ENCODE measurements at regions not wholly inside any gene's neighbourhood (a gene's known extent, or its start where the extent isn't known, plus 50 kb on each side); places are given as distances from the start of the nearest gene placed in this dataset.

DNA sequence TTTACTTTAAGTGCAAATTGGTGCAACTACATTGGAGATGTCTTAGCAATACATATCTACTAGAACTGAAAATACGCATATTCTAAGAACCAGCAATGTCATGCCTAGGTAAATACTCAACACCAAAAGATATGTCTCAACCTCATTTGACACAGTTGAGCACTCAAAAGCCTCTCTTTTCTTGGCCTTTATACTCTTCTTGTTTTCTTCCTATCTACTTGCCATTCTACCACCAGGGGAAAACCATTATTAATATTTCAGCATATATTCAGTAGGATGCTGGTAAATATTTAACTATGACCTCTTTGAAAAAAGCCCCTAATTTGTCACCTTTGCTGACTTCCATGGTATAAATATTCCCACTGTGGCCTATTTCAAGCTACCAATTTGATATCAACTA, 443.8 kb downstream of the LRRC70 start:
- no peaks in the 10 kb centered on the region for H3K4me1 ChIP-seq (ENCODE audit: control insufficient read depth in 1 of 2, insufficient read depth in 2 of 2, low read length in 2 of 2)
- no peak overlapping the region for H2AFZ ChIP-seq (ENCODE audit: insufficient read depth, low read depth, low read length, poor library complexity, severe bottlenecking)
- no CpG with 5 or more reads among the region's 1 CpG for WGBS (ENCODE audit: insufficient coverage)
- no peak overlapping the region for H3K9ac ChIP-seq (ENCODE audit: insufficient read depth, low read length, poor library complexity, severe bottlenecking)
- H3K4me3 ChIP-seq (replicated peaks in 1 of 3; ENCODE audit: low read depth in 2 of 3, low read length in 3 of 3): no peak overlapping the region
- H3K27ac Mint-ChIP-seq: no peak overlapping the region
- H3K79me2 ChIP-seq (ENCODE audit: insufficient read depth, low read length): no peaks in the 10 kb centered on the region
- no peak overlapping the region for H3K27ac ChIP-seq (ENCODE audit: low read depth in 1 of 2, low read length in 2 of 2)
- no peak overlapping the region for H3K4me2 ChIP-seq (replicated peaks; ENCODE audit: extremely low read depth, low read length, poor library complexity, severe bottlenecking)
- H3K9me3 Mint-ChIP-seq: peaks cover 0 to 11% (median 2%) of the 10 kb centered on the region in 7 donors
- H4K20me1 ChIP-seq (ENCODE audit: insufficient read depth, low read length): no peaks in the 10 kb centered on the region
- no peaks in the 10 kb centered on the region for H3K36me3 ChIP-seq (replicated peaks in 1 of 2; ENCODE audit: control insufficient read depth in 1 of 2, insufficient read depth in 2 of 2, low read length in 2 of 2)
- TF ChIP-seq, protein P1, sequence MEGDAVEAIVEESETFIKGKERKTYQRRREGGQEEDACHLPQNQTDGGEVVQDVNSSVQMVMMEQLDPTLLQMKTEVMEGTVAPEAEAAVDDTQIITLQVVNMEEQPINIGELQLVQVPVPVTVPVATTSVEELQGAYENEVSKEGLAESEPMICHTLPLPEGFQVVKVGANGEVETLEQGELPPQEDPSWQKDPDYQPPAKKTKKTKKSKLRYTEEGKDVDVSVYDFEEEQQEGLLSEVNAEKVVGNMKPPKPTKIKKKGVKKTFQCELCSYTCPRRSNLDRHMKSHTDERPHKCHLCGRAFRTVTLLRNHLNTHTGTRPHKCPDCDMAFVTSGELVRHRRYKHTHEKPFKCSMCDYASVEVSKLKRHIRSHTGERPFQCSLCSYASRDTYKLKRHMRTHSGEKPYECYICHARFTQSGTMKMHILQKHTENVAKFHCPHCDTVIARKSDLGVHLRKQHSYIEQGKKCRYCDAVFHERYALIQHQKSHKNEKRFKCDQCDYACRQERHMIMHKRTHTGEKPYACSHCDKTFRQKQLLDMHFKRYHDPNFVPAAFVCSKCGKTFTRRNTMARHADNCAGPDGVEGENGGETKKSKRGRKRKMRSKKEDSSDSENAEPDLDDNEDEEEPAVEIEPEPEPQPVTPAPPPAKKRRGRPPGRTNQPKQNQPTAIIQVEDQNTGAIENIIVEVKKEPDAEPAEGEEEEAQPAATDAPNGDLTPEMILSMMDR (IDR thresholded peaks at IDR 0.05): no peak
- H3K4me1 Mint-ChIP-seq: no peaks in the 10 kb centered on the region
- no peaks in the 10 kb centered on the region for H3K27me3 Mint-ChIP-seq (ENCODE audit: low read depth in 3 of 3)
- DNase-seq: no peak
- H3K36me3 Mint-ChIP-seq: no peaks in the 10 kb centered on the region
- intact Hi-C loops (cut with micrococcal nuclease): no loop called here
- no peak overlapping the region for H3K4me3 Mint-ChIP-seq
- no peaks in the 10 kb centered on the region for H3K27me3 ChIP-seq (ENCODE audit: control insufficient read depth in 2 of 2, insufficient read depth in 2 of 2, low read length in 2 of 2)
- H3K9me3 ChIP-seq (replicated peaks in 1 of 2; ENCODE audit: control insufficient read depth in 1 of 2, insufficient read depth in 1 of 2, low read length in 2 of 2): no peaks in the 10 kb centered on the region

DNA sequence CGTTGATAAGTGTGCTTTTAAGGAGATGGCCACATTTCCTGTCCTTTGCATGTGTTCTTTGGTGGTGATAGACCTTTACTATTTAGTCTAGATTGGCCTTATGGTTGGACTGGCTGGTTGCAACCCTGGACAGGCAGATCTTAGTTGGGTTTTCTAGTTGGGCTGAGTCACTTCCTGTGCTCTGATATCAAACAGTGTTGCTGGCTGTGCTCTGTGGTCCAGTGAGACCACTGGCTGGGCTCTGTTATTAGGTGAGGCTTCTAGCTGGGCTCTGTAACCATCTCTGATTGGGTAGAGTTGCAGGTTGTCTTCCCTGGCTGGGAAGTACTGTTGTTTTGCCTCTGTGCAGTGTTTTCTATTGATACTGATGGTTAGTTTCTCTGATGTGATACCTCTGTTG, 432.5 kb downstream of the LRRC70 start:
- WGBS (ENCODE audit: insufficient coverage): 71% methylated on average over 1 of the region's 1 CpG
- H3K9me3 ChIP-seq (replicated peaks in 1 of 2; ENCODE audit: control insufficient read depth in 1 of 2, insufficient read depth in 1 of 2, low read length in 2 of 2): peaks cover 28 to 41% of the 10 kb centered on the region in 2 donors
- H3K79me2 ChIP-seq (ENCODE audit: insufficient read depth, low read length): no peaks in the 10 kb centered on the region
- Mint-ChIP-seq H3K27me3 (ENCODE audit: low read depth in 3 of 3) (peaks cover 0 to 2% (median 2%) of the 10 kb centered on the region in 3 donors), H3K4me3 (no peak overlapping the region), H3K4me1 (no peaks in the 10 kb centered on the region), H3K36me3 (no peaks in the 10 kb centered on the region), H3K9me3 (peaks cover 12 to 25% (median 21%) of the 10 kb centered on the region in 7 donors), H3K27ac (no peak overlapping the region)
- H4K20me1 ChIP-seq (ENCODE audit: insufficient read depth, low read length): no peaks in the 10 kb centered on the region
- no peaks in the 10 kb centered on the region for H3K36me3 ChIP-seq (replicated peaks in 1 of 2; ENCODE audit: control insufficient read depth in 1 of 2, insufficient read depth in 2 of 2, low read length in 2 of 2)
- no peak overlapping the region for H3K4me3 ChIP-seq (replicated peaks in 1 of 3; ENCODE audit: low read depth in 2 of 3, low read length in 3 of 3)
- no peaks in the 10 kb centered on the region for H3K4me1 ChIP-seq (ENCODE audit: control insufficient read depth in 1 of 2, insufficient read depth in 2 of 2, low read length in 2 of 2)
- H3K27ac ChIP-seq (ENCODE audit: low read depth in 1 of 2, low read length in 2 of 2): no peak overlapping the region
- intact Hi-C loops (cut with micrococcal nuclease): no loop called here
- no peak overlapping the region for H3K4me2 ChIP-seq (replicated peaks; ENCODE audit: extremely low read depth, low read length, poor library complexity, severe bottlenecking)
- no peak overlapping the region for H3K9ac ChIP-seq (ENCODE audit: insufficient read depth, low read length, poor library complexity, severe bottlenecking)
- no peak for DNase-seq
- TF ChIP-seq, protein P1 (IDR thresholded peaks at IDR 0.05): no peak
- no peak overlapping the region for H2AFZ ChIP-seq (ENCODE audit: insufficient read depth, low read depth, low read length, poor library complexity, severe bottlenecking)
- H3K27me3 ChIP-seq (ENCODE audit: control insufficient read depth in 2 of 2, insufficient read depth in 2 of 2, low read length in 2 of 2): no peaks in the 10 kb centered on the region

All from CD14-positive monocyte (primary cell).